HFFc6 (cell line): ENCODE measurements at regions not wholly inside any gene's neighbourhood (a gene's known extent, or its start where the extent isn't known, plus 50 kb on each side); places are given as distances from the start of the nearest gene placed in this dataset.
A peak's percentile ranks its signal among the peaks of the same experiment; 100 is the strongest.

ENCODE experiments used
- DNase-seq: peaks from one replicate; pipeline ENCODE4 v3.0.0-alpha.2; 2018
- H3K27ac Mint-ChIP-seq: 2 replicates; pipeline ENCODE4 v1.8.0; 2020; ENCODE audit warnings: mild to moderate bottlenecking, mixed read lengths
- H3K27me3 Mint-ChIP-seq: 2 replicates; pipeline ENCODE4 v1.8.0; 2021; ENCODE audit warnings: mild to moderate bottlenecking, moderate library complexity, mixed read lengths; ENCODE audit not compliant: insufficient read depth
- H3K36me3 Mint-ChIP-seq: 2 replicates; pipeline ENCODE4 v1.8.0; 2021; ENCODE audit warnings: low read depth, mixed read lengths
- H3K4me1 Mint-ChIP-seq: 2 replicates; pipeline ENCODE4 v1.8.0; 2020; ENCODE audit warnings: low read depth, mixed read lengths
- H3K4me3 Mint-ChIP-seq: 2 replicates; pipeline ENCODE4 v1.8.0; 2020; ENCODE audit warnings: mild to moderate bottlenecking, moderate library complexity, mixed read lengths
- H3K9me3 Mint-ChIP-seq: 2 replicates; pipeline ENCODE4 v1.8.0; 2020; ENCODE audit warnings: mild to moderate bottlenecking, mixed read lengths
- CTCF ChIP-seq: fragments of 200-600 bp; sonication (generic); IDR thresholded peaks from 2 replicates; pipeline ENCODE4 v1.5.0; 2021; ENCODE audit warnings: antibody characterized with exemption, mild to moderate bottlenecking

DNA sequence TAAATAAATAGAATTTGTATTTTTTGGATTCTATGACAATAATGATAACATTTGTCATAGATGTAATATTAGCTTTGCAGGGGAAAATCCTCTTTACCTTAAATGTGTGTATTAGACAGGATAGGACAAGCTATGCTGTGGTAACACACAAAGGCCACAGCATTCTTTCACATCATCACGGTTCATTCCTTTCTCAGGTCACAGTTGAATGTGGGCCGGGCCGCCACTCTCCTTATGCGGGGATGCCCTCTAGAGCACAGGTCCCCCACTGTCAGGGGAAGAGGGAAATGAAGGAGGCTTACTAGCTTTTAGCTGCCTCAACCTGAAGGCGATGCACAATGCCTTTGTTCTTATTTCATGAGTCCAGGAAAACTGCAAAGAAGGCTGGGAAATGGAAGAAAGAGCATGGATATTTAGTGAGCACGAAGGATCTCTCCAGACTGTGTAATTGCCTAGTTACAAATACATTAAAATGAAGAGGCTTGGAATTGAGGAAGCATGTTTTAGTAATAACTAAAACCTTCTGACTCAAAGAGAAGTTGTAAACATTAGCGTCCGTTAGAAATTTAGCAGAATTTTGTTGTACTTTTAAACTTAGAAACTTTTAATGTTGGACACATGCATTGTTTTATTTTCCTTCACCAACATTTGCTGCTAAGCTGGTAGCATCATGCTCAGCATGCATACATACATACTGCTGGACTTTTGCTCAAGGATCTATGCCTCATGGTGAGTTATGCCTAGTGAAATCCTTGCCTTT, 248.9 kb upstream of the FOXQ1 start:
- peak; percentile 0 for DNase-seq
- H3K9me3 Mint-ChIP-seq, result no peaks in the 10 kb centered on the region
- no peak for TF ChIP-seq CTCF
- peaks cover 11% of the 10 kb centered on the region for H3K27me3 Mint-ChIP-seq
- H3K27ac Mint-ChIP-seq, result peak overlapping the region; percentile 19
- H3K36me3 Mint-ChIP-seq, result no peaks in the 10 kb centered on the region
- H3K4me3 Mint-ChIP-seq, result peak overlapping the region; percentile 32; the same call in 1 of the 2 replicates
- H3K4me1 Mint-ChIP-seq, result peaks cover 19% of the 10 kb centered on the region

- Mint-ChIP-seq H3K27ac (no peak overlapping the region), H3K4me1 (peaks cover 19% of the 10 kb centered on the region), H3K4me3 (no peak overlapping the region), H3K36me3 (no peaks in the 10 kb centered on the region), H3K9me3 (no peaks in the 10 kb centered on the region), H3K27me3 (peaks cover 5% of the 10 kb centered on the region)
- no peak for TF ChIP-seq CTCF
- no peak for DNase-seq
Observed at GRCh38 chr6:1059596-1059995, 252.3 kb upstream of the FOXQ1 start.

DNA sequence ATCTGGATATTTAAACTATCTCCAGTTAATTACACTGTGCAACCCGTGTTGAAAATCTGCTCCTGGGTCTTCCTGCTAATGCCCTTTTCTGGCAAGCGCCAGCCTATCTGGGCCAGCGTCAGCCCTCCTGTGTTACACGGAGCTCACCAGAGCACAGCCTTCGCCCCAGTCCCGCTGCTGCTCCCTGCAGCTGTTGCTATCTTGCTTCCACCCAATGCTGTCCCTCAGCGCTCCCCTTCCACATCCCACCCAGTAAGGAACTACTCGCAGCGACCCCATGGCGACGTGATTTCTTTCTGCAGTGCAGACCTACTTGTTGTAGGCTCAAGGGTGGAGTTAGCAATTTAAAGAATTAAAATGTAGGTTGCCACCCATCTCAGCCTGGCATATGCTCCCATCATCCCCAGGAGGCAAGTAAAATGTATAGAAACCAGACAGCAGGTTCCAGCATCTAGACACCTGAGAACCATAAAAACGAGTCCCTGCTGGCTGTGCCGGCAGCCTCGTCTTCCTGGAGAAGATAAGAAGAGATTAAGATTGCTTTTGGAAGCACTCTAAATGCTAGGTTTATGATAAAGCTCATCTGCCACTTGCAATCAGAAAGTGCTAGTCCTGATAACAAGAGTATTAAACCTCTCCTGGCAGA, 254.3 kb upstream of the FOXQ1 start:
- no peaks in the 10 kb centered on the region for H3K36me3 Mint-ChIP-seq
- H3K9me3 Mint-ChIP-seq, result no peaks in the 10 kb centered on the region
- peaks cover 5% of the 10 kb centered on the region for H3K27me3 Mint-ChIP-seq
- no peak overlapping the region for H3K27ac Mint-ChIP-seq
- no peak for DNase-seq
- TF ChIP-seq CTCF, result no peak
- H3K4me3 Mint-ChIP-seq, result no peak overlapping the region
- peaks cover 3% of the 10 kb centered on the region for H3K4me1 Mint-ChIP-seq

- H3K27ac Mint-ChIP-seq, result no peak overlapping the region
Observed at GRCh38 chr6:1055015-1055921, 256.6 kb upstream of the FOXQ1 start.

More at GRCh38 chr6:1055015-1055921, 256.6 kb upstream of the FOXQ1 start:
- H3K27me3 Mint-ChIP-seq, result peaks cover 2% of the 10 kb centered on the region
- H3K4me3 Mint-ChIP-seq, result no peak overlapping the region
- DNase-seq, result no peak
- no peaks in the 10 kb centered on the region for H3K4me1 Mint-ChIP-seq
- H3K9me3 Mint-ChIP-seq, result no peaks in the 10 kb centered on the region
- no peak for TF ChIP-seq CTCF
- H3K36me3 Mint-ChIP-seq, result no peaks in the 10 kb centered on the region
